GM10266 (cell line): ENCODE measurements at regions not wholly inside any gene's neighbourhood (a gene's known extent, or its start where the extent isn't known, plus 50 kb on each side); places are given as distances from the start of the nearest gene placed in this dataset.

ENCODE experiments used
- DNase-seq: peaks from one replicate; pipeline ENCODE4 v3.0.0; 2012; ENCODE audit errors: extremely low spot score
- CTCF ChIP-seq: IDR thresholded peaks from 2 replicates; pipeline ENCODE4 v1.5.1; 2012; ENCODE audit warnings: mild to moderate bottlenecking, low read depth; ENCODE audit not compliant: control insufficient read depth, insufficient read depth; ENCODE audit errors: missing control alignments

GRCh38 chr10:25758511-25758910, 175.5 kb upstream of the MYO3A start:
- no peak for DNase-seq
- no peak for TF ChIP-seq CTCF

- DNase-seq = no peak
- TF ChIP-seq CTCF = no peak
Measured at GRCh38 chr10:25761937-25762336, 172.1 kb upstream of the MYO3A start.

GRCh38 chr10:25766213-25766612, 167.8 kb upstream of the MYO3A start:
- TF ChIP-seq CTCF = no peak
- DNase-seq = no peak

- TF ChIP-seq CTCF = no peak
Measured at GRCh38 chr10:25766687-25767221, 167.3 kb upstream of the MYO3A start.

GRCh38 chr10:25768167-25768566, 165.9 kb upstream of the MYO3A start:
- DNase-seq = no peak
- TF ChIP-seq CTCF = no peak

More at GRCh38 chr10:25766687-25767221, 167.3 kb upstream of the MYO3A start:
- no peak for DNase-seq

- DNase-seq = no peak
- TF ChIP-seq CTCF = no peak
Measured at GRCh38 chr10:25778646-25779045, 155.4 kb upstream of the MYO3A start.

- DNase-seq = no peak
- no peak for TF ChIP-seq CTCF
Measured at GRCh38 chr10:25786161-25786560, 147.9 kb upstream of the MYO3A start.
